T follicular helper cell (primary cell): ENCODE measurements at regions not wholly inside any gene's neighbourhood (a gene's known extent, or its start where the extent isn't known, plus 50 kb on each side); places are given as distances from the start of the nearest gene placed in this dataset.

Experiments used
- DNase-seq: peaks from one replicate; pipeline ENCODE4 v3.0.0-alpha.2; 2020; ENCODE audit warnings: low read depth

- no peak for DNase-seq
These were observed 49.9 kb upstream of the PAX6 start for GRCh38 chr11:31861011-31861410.
